ENCODE measurements at regions not wholly inside any gene's neighbourhood (a gene's known extent, or its start where the extent isn't known, plus 50 kb on each side); places are given as distances from the start of the nearest gene placed in this dataset.
"Not testable (repeated sequence)": the region's sequence is repeated elsewhere in the genome, so short reads cannot be mapped to it uniquely, and the experiment has no call there.

DNA sequence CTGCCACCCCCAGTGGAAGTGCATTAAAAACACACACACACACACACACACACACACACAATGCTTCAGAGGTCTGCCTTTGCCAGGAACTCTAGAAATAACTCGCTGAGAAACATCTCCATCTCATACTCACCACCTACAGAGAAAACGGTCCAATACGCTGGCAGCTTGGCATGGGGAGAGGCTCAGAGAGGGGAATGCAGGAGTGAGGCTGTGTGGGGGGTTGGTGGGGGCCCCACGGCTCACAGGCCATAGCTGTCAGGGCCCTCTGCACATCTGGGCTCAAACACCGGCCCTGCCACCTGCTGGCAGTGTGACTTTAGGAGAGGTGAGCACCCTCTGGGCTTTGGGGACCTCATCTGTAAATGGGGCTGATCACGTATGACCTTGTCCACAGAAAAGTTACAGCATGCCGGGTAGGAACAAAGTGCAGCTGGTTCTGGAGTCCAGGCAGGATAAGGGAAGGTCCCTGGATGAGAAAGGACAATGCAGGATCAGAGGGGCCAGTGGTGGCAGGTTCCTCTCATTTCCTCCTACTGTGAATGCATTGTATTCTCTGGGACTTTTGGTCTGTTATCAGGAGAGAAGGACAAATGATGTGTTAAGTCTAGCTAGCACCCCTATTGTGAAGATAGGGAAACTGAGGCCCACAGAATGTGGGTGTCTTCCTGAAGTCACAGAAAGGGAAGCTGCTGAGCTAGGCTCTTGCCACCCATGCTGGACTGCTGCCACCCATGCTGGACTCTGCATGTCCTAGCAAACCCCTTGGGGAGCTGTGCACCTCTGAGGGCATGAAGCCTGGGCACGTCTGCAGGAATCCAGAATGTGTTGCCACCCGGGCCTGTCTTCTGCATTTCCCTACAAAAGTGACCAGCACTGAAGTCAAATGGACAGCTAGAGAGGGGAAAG is 404.6 kb downstream of the RPS24 start:
- no peak for DNase-seq (ENCODE audit: low spot score)

GRCh38 chr10:78438907-78439809 is 405.5 kb downstream of the RPS24 start:
- DNase-seq (ENCODE audit: low spot score): no peak

DNA sequence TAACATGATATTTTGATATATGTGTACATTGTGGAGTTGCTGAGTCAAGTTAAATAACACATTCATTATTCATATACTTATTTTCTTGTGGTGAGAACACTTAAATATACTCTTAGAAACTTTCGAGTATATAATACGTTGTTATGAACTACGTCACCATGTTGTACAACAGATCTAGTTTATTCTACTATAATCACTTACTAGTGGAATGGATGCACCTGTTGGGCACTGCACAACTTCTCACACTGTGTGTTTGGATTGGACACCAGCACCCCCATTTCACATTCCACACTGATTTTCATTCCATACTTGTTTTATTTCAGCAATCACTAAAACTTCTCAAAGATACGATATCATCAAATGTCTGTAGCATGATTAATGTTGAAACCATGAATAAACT is 407.3 kb downstream of the RPS24 start:
- DNase-seq (ENCODE audit: low spot score): no peak

DNA sequence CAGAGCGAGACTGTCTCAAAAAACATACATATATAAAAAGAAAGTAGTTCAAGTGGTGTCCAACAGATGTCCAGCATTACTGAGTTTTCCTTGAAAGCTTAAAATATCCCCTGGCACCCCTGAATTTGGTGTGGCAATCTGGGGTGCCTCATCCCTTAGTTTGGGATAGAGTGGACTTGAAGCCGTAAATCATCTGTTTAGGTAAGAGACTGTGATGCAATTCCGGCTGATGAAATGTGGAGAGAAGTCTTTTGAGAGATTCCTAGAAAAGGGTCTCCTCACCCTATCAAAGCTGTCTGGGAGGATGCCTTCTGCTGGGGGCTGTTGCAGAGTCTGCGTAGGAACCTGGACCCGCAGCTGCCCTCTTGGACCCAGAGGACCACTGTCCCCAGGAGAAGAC is 408.0 kb downstream of the RPS24 start:
- no peak for DNase-seq (ENCODE audit: low spot score)

DNA sequence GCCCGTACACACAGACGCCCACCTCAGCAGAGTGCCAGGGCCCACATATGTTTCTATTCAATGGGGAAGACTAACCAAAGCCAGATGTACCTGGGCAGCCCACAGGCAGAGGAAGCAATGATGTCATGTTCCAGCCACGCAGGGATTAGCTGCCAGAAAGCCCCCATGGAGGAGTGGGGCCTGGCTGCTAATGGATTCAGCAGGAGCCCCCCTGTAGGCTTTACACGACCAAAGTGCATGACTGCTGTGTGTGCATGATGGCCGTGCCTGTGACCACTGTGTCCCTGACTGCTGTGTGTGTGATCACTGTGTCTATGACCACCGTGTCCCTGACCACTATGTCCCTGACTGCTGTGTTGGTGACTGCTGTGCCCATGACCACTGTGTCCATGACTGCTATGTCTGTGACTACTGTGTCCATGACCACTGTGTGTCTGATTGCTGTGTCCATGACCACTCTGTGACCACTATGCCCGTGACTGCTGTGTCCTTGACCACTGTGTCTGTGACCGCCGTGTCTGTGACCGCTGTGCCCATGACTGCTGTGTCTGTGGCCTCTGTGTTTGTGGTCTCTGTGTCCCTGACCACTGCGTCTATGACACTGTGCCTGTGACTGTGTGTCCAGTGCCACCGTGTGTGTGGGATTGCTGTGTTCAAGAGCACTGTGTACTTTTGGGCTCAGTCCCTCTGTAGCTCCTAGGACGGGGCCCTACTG is 409.3 kb downstream of the RPS24 start:
- no peak for DNase-seq (ENCODE audit: low spot score)

GRCh38 chr10:78443900-78444571 is 410.4 kb downstream of the RPS24 start:
- no peak for DNase-seq (ENCODE audit: low spot score)

- DNase-seq (ENCODE audit: low spot score): not testable (repeated sequence)
These were observed 411.1 kb downstream of the RPS24 start for GRCh38 chr10:78444741-78445140.

- no peak for DNase-seq (ENCODE audit: low spot score)
These were observed 411.6 kb downstream of the RPS24 start for GRCh38 chr10:78445308-78445707.

- no peak for DNase-seq (ENCODE audit: low spot score)
These were observed 414.8 kb downstream of the RPS24 start for GRCh38 chr10:78448470-78448869.

- DNase-seq (ENCODE audit: low spot score): no peak
These were observed 415.3 kb downstream of the RPS24 start for GRCh38 chr10:78448994-78449418.

DNA sequence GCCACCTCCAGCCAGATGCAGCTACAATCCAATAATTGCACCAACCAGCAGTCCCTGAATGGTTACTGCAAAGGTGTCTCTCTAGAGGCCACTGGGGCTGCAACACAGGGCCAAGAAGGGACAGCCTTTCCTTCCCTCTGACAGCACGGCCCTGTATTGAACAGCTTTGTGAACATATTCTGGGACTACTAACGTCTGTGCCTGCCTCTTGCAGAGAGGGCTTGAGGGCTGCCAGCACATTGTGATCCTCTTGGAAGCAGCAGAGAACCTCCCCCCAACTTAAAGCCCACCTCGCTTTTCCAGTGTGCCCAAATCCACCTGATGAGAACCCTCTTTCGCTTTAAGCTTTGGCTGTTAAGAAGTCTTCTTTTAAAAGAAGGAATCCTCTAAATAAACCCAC is 415.9 kb downstream of the RPS24 start:
- no peak for DNase-seq (ENCODE audit: low spot score)

- DNase-seq (ENCODE audit: low spot score): no peak
These were observed 416.6 kb downstream of the RPS24 start for GRCh38 chr10:78450239-78450638.

DNA sequence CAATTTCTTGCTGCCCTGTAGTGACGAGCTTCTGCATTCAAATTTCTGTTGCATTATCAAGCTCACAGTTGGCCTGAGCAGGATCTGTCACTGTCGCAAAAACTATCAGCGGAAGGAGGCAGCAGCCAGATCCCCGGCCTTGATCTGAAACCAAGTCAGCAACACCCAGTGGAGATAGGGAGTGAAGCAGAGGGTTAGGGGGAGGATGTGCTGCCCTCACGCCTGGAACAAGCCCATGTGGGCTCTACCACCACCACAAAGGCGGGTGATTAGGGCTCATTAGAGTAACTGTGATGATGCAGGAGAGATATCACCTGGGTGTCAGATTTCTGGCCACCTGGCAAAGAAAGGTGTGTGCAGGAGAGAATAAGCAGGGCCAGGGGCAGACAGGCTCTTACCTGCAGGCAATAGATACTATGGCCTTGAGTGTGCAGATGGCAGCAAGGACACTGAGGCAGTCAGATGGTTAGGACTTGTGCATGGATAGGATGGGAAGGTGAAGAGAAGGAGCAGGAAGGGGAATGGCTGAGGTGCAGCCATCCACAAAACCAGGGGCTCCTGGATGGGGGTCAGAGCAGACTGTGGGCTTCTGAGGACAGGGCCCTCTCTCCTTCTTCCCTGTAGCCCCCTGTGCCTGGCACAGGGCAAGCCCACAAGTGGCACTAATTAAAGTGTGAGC is 417.3 kb downstream of the RPS24 start:
- no peak for DNase-seq (ENCODE audit: low spot score)

- no peak for DNase-seq (ENCODE audit: low spot score)
These were observed 417.9 kb downstream of the RPS24 start for GRCh38 chr10:78451592-78451991.

DNA sequence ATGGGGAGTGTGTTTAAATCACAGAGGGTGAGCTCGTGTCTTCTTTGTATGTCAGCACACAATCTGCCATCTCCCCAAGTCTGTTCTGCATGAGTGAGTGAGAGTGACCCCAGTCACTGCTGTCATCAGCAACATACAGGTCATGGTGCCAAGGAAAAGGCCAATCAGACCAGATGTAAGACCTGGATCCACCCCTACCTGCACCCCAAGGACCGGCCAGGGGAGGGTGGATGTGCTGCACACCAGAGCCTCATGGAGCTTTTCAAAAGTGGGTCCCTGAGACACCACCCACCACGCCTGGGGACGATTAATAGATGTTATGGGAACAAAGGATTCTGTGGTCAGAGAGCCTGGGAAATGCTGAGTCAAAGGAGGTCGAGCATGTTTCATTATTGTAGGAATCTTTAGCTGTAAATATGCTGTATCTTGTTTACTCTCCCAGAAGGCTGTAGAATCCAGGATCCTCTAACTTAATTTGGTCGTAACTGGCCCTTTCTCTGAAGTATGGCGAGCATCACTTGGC is 420.5 kb downstream of the RPS24 start:
- no peak for DNase-seq (ENCODE audit: low spot score)

DNA sequence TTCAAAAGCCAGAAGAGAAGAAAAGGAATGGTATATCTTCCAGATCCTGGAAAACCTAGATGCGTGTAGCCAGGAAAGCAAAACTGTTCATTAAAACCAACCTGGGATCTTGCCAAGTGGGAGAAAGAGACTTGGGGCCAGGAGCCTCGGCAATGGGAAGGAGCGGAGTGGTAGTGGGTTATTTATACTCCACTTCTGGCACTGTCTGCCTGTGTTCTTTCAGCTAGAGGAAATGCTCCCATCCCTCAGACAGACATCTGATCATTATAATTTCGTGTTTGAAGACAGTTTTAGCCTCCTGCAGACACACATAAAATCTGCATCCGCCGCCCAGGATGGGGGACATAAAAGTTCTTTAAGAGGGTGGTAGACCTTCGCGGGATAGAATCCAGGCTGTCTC is 421.6 kb downstream of the RPS24 start:
- DNase-seq (ENCODE audit: low spot score): no peak

DNA sequence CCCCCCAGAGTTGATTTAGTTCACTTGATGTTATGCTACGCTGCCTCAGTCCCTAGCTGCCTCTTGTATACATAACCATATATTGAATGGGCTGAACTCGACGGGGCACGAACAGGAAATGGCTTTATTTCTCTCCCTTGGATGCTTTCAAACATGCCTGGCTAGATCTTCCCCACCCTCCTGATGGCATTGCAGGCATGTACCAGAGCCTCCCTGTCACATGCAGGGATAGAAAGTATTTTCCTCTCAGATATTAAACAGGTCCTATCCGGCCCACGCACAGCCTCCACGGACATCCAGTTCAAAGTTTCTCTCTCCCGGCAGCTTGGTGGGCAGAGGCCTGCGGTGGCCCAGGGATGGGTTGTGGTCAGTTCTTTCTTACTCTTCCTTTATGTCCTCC is 422.1 kb downstream of the RPS24 start:
- no peak for DNase-seq (ENCODE audit: low spot score)

GRCh38 chr10:78456649-78457400 is 423.2 kb downstream of the RPS24 start:
- no peak for DNase-seq (ENCODE audit: low spot score)

GRCh38 chr10:78457804-78458482 is 424.3 kb downstream of the RPS24 start:
- peak; percentile 71 for DNase-seq (ENCODE audit: low spot score)

All from AG08395 (cell line).